IMR-90 (cell line): ENCODE measurements at regions not wholly inside any gene's neighbourhood (a gene's known extent, or its start where the extent isn't known, plus 50 kb on each side); places are given as distances from the start of the nearest gene placed in this dataset.

Source experiments
- RAD21 ChIP-seq: IDR thresholded peaks from 2 replicates; pipeline ENCODE4 v1.6.1; 2012; ENCODE audit warnings: low read length, improper control_type of control experiment
- SMC3 ChIP-seq: fragments of 150-350 bp; IDR thresholded peaks from 2 replicates; pipeline ENCODE4 v1.6.1; 2016; ENCODE audit warnings: low read depth, mild to moderate bottlenecking, antibody characterized with exemption, low read length, moderate library complexity

- TF ChIP-seq SMC3 (no peak), RAD21 (no peak)
Observed at GRCh38 chrX:109902665-109903064, 100.2 kb upstream of the TMEM164 start.
